GM21619 (cell line): ENCODE measurements at regions not wholly inside any gene's neighbourhood (a gene's known extent, or its start where the extent isn't known, plus 50 kb on each side); places are given as distances from the start of the nearest gene placed in this dataset.
"Not testable (repeated sequence)": the region's sequence is repeated elsewhere in the genome, so short reads cannot be mapped to it uniquely, and the experiment has no call there.

Experiments
- ATAC-seq: cut with Tn5 transposase; IDR thresholded peaks from one replicate; pipeline ENCODE4 v1.9.1; 2021; ENCODE audit not compliant: unreplicated experiment

DNA sequence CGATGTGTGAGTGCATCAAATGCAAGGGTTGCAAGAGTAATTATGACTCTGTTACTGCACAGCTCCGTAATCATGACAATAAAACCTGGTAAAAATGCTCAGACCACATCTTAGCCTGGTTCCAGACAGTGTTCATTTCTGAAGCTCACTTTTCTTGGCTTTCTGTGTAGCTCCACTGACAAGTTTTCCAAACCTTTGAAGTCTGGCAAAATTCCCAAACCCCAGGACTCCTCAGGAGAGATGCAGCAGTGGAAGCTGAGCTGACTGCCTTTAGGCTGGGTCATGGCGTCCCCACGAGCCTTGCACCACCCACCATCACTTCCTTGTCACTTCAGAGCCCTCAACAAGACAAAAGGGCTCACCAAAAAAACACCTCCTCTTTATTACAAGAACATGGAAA is 131.6 kb upstream of the TAS2R1 start:
- ATAC-seq = no peak

GRCh38 chr5:9752670-9753069 is 122.5 kb upstream of the TAS2R1 start:
- not testable (repeated sequence) for ATAC-seq

DNA sequence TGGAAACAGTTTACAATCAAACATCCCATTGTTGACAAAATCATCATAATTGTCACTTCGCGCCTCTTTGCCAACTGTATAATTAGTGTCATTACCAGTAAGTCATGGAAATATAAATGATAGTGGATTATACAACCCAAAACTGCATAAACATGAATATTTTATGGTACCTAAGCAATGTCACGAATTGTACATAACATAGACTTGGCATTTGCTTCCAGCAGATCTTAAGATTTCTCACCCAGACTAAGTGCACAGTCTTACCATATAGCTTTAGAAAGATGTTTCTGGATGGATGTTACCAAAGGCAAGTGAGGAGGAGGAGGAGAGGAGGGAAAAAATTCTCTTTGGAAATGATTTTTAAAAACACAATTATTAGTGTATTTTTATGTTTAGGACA is 113.4 kb upstream of the TAS2R1 start:
- no peak for ATAC-seq

DNA sequence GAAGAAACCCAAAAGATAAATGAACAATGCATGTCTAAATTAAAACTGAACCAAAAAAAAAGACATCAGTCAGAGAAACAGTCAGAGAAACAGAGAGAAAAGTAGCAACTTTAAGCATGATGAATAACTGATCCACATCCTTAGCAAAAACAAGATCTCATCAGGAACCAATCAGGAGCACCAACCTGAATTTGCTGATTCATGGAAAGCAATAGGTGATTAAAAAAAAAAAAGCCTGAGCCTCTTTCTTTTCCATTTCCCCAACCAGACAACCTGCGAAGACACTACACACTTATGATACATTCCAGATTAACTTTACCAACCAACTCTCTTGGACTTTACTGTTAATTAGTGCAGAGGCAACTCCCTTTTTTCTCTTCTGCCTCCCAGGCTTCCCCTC is 112.7 kb upstream of the TAS2R1 start:
- ATAC-seq = no peak

DNA sequence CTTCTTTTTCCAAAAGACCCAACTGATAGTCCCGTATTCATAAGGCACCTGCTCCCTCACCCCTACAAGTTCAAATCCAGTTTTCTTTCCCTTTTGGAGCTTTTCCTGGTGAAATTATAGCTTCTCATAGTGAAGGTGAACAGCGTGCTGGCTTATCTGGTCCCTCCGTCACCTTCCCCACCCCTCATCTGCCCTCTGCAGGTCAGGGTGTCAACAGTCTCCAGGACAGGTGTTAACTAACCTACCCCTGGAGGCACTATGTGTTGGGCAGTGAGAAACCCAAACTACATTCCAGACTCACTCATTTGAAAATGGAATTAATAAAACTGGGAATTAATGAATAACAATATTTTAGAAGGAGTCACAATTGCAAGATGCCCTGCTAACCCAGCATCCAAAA is 109.0 kb upstream of the TAS2R1 start:
- ATAC-seq = no peak

DNA sequence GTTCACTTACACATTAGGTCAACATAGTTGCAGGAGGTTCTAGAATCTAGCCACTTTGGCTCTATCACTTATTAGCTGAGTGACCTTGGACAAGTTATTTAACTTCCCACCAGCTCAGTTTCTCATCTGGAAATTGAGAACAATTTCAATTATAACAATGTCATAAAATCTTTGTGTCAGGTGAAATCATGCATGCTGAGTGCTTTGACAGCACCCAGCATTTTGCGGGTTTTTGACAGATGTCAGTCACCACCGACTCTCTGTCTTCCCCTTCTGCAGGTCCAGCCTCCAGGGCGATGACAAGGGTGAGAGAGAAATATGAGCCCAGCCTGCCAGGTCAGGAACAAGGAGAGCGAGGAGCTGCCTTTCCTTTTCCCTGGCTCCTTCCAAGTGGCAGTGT is 107.1 kb upstream of the TAS2R1 start:
- no peak for ATAC-seq

DNA sequence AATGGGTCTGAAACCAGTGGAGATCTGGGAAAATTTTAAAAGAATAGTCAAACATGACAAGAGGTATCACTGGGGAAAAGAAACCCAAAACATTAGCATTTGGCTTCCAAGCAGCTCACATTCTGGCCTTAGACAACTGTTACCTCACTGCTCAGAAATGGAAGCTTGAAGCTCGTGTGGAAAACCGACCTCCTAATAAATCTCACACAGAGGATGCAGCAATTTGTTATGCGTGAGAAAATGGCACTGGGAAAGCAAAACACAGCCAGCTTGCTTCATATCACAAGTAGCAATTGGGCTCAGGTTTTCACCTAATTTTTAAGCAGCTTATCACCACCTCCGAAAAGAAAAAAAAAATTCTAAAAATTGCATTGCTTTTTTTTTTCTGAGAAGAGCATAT is 103.3 kb upstream of the TAS2R1 start:
- no peak for ATAC-seq

- no peak for ATAC-seq
Measured at GRCh38 chr5:9731159-9731558, 101.0 kb upstream of the TAS2R1 start.

DNA sequence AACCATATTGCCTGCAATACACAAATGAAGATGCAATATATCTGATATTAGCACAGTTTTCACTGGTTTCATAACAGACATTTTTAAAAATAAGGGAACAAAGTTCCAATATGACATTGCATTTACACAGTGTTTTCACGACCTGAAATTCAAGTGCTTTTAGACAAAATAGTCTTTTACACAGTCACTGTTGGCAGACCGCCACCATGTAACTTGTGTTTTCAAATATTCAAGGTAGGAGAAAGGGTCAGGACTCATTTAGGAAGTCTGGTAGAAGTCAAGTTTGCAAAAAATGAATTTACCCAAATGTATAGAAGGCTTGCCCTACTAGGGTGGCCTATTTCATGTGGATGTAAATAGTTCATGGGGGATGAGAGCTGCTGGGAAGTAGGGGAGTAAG is 98.1 kb upstream of the TAS2R1 start:
- ATAC-seq = no peak

DNA sequence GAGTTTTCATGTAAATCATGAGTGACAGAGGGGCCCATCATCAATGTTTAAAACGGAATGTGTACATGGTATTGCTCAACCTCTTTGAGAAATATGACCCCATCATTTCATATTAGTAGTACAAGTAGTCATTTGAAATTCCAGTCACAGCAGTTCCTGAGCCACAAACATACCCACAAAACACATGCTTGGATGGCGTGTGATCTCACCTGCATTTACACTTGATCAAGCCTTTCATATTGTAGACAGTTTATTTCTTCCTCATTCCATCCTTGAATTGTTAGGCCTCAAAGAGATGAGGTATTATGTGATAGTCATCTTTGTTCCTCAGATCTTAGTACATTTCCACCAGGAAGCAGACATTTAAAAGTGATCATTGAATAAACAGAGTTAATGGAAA is 96.8 kb upstream of the TAS2R1 start:
- ATAC-seq = no peak

- ATAC-seq = not testable (repeated sequence)
Measured at GRCh38 chr5:9725265-9725664, 95.1 kb upstream of the TAS2R1 start.

DNA sequence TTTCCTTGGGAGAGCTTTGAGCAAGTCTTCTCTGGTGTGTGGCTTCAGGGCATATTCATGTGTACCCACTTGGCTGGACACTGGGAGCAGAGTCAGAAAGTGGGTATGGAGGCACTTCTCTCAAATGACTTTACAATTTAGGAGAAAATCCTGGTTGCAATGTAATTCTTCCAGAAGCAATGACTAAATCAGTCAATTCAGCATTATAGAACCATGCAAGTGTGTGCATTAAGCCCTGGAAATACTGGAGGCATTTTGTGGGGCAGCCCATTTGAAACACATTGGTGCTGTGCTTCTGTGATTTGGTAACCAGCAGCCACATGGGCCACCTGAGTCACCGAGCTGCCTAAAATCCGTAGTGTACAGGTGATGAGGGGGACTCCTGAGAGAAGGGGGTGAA is 94.6 kb upstream of the TAS2R1 start:
- no peak for ATAC-seq

DNA sequence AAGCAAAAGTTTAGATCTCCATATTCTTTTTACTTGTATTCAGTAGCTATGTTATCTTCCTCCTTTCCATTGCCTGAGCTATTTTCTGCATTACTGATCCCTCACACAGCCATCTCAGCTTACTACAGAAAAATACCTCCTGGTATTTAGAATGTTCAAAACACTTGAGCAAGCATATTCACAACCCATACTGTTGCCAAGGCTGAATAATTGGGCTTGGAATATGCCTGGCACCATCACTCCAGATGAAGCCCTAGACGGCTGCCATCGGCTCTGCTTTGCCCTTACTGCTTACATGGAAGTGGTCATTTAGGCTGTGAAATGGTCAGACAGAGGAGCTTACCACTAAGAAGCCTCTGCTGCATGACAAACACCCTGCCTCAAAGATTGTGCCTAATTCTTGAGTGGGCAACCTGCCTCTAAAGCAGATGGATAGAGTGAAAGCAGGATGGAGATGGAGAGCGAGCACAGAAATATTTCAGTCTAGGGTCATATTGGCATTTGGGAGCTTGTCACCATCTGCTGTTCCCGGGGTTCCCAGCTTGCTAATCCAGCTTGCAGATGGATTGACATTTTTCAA is 92.5 kb upstream of the TAS2R1 start:
- ATAC-seq = no peak

DNA sequence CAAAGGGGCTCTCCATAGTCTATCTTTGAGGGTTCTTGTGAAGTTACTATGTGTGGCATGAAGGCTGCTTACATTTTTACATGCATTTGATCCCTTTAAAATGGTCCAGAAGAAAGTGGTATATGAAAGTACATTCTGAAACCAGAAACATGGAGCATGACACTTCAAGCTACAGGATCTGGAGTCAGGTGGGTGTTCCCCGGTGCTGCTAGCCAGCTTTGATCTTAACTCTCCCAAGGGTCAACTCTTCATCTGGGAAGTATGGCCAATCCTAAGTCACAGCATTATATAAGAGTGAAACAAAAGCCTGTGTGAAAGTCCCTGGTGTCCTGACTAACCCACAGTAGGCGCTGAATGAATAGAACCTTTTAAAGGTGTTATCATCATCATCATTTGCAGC is 91.0 kb upstream of the TAS2R1 start:
- ATAC-seq = no peak

DNA sequence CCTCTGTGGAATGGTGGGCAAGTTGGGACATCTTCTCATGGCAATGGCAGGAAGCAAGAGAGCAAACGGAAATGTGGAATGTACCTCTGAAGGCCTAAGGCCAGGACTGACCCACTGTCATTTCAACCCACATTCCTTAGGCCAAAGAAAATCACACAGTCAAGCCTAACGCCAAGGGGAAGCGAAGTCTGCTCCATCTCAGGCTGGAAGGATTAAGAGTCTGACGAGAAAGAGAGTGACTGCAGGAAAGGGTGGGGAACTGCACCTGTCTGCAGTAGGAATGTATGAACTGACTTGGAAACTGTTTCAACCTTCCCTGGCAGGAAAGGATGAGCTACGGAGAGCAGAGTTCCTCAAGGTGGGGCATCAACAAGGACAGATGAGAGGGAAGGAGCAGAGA is 90.2 kb upstream of the TAS2R1 start:
- ATAC-seq = no peak

GRCh38 chr5:9716838-9717281 is 86.7 kb upstream of the TAS2R1 start:
- ATAC-seq = no peak

DNA sequence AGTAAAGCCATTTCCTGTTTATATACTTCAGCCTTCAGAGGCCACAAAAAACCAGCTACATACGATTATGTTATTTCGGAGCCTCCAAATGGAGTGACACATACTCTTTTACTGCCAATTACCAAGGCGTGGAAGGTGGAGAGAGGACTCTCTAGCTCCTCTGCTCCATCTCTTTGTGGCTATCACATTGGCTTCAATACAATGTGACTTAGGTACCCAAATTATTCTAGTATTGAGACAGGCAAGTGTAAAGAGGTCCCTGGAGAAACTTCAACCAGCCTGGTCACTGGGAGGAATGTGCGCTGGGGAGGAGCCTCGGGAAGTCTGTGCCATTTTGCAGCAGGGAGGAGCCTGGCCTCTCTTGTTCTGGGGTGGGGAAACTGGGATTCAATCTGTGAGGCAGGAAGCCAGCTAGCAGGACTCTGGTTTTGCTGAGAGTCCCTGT is 85.8 kb upstream of the TAS2R1 start:
- ATAC-seq = no peak

DNA sequence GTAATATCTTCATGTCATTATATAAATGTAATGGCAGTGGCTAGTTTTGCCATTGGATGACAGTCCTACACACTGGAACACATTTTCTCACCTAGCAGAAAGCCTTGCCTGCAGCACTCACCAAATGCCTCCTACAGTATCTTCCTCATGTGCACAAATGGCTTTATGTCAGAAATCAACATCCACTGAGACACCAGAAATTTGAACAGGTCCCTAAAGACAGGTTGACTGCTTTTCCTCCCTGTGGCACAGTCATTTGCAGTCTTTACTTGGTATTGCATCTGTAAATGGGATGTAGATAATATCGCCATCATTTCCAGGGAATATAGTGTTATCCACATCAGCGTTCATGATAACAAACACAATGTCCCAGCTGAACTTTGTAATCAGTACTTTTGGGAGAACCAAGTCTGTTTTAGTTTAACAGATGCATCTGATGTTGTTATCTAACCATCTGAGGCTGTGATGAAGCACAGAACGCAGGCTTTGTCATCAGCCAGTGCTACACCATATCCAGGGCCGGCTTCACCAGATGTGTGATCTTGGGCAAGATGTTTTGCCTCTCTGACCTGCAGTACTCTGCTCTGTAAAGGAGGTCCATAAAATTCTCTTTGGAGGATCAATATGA is 83.9 kb upstream of the TAS2R1 start:
- ATAC-seq = no peak

GRCh38 chr5:9713356-9713755 is 83.2 kb upstream of the TAS2R1 start:
- no peak for ATAC-seq

DNA sequence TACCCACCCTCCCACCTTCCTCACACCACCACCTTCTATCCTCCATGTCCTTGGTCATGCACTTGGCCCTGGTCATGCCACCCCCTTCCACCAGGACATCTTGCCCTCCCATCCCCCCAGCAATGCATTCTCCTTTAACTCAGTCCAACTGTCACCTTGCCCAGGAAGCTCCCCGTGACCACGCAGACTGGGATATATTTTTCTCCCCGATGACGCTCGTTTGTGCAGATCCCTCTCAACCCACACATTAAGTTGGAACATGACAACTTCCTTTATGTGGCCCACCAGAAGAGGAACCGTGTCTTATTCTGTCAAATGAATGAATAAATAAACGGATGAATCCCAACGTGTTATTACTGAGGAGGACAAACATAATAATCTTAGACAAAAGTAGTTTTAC is 82.8 kb upstream of the TAS2R1 start:
- no peak for ATAC-seq

- no peak for ATAC-seq
Measured at GRCh38 chr5:9712506-9712905, 82.4 kb upstream of the TAS2R1 start.

DNA sequence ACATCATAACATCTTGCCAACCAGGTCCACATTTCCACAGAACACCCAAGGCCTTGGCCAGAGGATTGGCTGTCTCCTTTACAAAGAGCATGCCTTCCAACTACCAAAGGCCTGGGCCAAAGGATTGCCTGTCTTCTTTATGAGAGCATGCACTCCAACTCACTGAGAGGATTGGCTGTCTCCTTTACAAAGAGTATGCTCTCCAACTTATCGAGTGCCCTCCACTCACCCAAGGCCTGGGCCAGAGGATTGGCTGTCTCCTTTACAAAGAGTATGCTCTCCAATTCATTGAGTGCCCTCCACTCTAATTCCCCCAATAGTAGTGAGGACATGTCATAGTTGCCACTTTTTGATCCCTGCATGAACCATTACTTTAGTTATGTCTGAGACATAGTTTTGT is 79.9 kb upstream of the TAS2R1 start:
- no peak for ATAC-seq
